GM18502 (cell line): ENCODE measurements at regions not wholly inside any gene's neighbourhood (a gene's known extent, or its start where the extent isn't known, plus 50 kb on each side); places are given as distances from the start of the nearest gene placed in this dataset.
"Not testable (repeated sequence)": the region's sequence is repeated elsewhere in the genome, so short reads cannot be mapped to it uniquely, and the experiment has no call there.

ENCODE experiments used
- ATAC-seq: cut with Tn5 transposase; IDR thresholded peaks from one replicate; pipeline ENCODE4 v1.9.1; 2021; ENCODE audit warnings: mild to moderate bottlenecking; ENCODE audit not compliant: unreplicated experiment, poor library complexity

DNA sequence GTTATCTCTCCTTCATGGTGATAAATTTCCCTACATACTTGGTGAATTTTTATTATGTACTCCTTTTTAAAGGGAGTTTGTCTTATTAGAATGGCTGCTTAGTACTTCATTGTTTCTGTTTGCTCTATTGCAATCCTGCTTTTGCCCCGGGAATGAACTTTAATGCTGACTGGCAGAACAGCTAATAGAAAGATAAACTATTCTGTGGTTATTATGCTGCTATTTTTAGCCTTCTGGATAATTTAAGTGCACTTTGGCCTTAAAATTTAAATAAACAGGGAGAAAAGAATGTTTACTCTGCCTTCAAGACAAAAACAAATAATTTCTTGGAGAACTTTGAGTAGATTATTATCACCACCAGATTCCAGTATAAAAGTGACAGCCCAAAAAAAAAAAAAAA lies 413.8 kb upstream of the CCDC54 start:
- ATAC-seq: no peak

DNA sequence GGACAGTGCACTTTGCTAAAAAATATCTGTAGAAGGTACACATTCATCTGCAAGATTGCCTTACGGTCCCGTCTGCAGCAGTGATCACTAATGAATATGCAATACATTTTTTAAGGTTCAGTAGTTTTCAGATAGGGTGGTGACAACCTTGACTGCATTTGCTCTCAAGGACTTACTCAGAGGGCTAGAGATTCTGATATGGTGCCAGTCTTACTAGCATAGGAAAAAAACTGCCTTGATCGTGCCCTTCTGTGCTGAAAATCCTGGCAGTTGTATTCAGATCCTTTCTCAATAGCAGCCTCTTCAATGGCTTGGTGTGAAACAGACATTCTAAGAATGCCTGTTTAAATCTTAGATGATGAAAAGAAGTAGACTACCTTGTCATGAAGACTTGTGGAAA lies 411.9 kb upstream of the CCDC54 start:
- ATAC-seq: no peak

DNA sequence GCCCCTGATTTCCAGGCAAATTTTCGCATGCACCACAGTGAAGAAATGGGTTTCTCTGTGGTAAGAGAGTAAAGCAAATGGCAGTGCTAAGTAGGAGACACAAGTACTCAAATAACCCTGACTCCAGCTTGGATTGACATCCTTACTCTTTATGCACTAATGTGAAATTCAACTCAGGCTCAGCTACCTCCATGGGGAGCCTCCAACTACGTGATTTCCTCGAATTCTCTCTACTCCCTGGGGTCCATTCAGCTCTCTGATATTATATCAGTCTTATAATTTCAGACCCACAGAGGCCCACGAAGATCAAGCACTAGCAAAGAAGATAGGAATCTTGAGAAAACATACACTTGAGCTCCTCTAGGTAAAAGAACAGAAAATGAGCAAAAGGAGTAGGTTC lies 407.6 kb upstream of the CCDC54 start:
- ATAC-seq: no peak

DNA sequence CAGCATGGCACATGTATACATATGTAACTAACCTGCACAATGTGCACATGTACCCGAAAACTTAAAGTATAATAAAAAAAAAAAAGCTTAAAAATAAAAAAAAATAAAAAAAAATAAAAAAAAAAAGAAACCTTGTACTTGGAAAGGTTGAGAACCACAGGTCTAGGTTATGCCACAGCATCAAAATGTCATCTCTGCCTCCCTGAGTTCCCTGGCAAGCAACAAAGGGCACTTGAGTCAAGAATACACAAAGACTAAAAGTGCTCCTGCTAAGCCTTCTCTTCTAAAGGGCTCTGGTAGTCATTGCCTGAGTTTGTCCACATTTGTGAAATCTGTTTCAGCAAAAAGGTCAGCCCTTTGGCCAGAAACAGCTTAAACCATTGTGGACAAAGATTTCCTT lies 395.8 kb upstream of the CCDC54 start:
- no peak for ATAC-seq

DNA sequence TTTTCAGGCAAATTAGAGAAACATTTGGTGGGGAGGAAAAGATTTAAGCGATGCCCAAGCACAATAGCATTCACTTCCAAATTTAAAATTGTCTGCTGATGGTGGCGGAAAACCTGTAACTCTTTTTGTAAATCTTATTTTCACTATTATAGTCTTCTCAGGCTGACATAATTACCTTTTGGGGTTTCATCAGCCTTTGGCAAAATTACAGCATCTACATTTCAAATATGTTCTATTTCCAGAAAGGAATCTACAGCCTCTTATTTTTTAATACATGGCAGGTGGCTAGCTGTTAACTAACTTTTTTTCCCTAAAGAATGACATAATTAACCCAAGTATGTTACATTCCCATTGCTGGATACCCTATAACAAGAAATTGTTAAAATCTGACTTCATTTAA lies 391.5 kb upstream of the CCDC54 start:
- ATAC-seq: no peak

DNA sequence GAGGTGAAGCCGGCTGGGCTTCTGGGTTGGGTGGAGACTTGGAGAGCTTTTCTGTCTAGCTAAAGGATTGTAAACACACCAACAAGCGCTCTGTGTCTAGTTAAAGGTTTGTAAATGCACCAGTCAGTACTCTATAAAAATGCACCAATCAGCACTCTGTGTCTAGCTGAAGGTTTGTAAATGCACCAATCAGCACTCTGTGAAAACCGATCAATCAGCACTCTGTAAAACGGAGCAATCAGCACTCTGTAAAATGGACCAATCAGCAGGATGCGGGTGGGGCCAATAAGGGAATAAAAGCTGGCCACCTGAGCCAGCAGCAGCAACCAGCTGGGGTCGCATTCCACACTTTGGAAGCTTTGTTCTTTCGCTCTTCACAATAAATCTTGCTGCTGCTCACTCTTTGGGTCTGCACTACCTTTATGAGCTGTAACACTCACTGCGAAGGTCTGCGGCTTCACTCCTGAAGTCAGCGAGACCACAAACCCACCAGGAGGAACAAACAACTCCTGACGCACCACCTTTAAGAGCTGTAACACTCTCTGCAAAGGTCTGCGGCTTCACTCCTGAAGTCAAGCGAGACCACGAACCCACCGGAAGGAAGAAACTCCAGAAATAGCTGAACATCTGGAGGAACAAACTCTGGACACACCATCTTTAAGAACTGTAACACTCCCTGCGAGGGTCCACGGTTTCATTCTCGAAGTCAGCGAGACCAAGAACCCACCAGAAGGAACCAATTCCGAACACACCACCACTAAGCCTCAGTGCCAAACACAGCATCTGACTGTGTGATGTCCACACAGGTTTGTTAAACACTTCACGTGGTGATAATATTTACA lies 378.2 kb upstream of the CCDC54 start:
- not testable (repeated sequence) for ATAC-seq

DNA sequence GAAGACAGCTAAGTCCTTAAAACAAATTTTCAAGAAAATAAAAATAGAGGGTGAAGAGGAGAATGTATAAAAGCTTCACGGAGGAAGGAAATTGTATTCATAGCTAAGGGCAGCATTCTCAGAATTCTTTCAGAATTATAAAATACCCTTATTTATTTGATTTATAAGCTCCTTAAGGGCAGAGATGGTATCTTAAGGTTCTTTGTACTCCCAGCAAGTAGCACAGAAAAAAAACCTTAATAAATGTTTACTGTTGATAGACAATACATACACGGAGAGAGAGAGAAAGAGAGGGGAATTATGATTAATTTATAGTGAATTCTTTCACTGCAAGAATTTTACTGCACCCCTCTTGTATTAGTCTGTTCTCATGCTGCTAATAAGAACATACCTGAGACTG lies 375.6 kb upstream of the CCDC54 start:
- ATAC-seq: no peak

DNA sequence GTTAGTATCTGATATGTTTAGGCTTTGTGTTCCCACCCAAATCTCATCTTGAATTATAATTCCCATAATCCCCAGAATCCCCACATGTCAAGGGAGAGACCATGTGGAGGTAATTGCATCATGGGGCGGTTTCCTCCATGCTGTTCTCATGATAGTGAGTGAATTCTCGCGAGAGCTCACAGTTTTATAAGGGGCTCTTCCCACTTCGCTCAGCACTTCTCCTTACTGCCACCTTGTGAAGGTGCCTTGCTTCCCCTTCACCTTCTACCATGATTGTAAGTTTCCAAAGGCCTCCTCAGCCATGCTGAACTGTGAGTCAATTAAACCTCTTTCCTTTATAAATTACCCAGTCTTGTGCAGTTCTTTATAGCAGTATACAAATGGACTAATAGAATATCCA lies 371.9 kb upstream of the CCDC54 start:
- ATAC-seq: not testable (repeated sequence)

DNA sequence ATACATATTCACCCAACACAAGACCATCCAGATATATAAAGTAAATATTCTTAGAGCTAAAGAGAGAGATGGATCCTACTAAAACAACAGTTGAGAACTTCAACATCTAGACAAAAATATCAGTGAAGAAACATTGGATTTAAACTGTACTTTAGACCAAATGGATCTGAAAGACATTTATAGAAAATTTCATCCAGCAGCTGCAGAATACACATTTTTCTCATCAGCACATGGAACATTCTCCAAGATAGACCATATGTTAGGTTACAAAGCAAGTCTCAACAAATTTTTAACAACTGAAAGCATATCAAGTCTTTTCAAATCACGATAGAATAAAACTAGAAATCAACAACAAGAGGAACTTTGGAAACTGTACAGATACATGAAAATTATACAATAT lies 369.0 kb upstream of the CCDC54 start:
- ATAC-seq: no peak

DNA sequence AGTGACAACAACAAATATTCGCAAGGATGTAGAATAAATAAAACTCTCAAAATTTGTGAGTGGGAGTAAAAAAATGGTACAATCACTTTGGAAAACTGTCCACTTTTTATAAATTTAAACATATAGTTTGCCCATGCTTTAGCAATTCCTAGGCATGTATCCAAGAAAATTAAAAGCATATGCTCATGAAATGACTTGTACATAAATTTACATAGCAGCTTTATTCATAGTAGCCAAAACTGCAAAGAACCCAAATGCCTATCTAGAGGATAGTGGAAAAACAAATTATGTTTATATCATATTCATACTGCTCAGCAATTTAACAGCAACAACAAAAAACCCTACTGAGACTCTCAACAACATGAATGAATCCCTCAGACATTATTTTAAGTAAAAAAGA lies 363.6 kb upstream of the CCDC54 start:
- no peak for ATAC-seq

DNA sequence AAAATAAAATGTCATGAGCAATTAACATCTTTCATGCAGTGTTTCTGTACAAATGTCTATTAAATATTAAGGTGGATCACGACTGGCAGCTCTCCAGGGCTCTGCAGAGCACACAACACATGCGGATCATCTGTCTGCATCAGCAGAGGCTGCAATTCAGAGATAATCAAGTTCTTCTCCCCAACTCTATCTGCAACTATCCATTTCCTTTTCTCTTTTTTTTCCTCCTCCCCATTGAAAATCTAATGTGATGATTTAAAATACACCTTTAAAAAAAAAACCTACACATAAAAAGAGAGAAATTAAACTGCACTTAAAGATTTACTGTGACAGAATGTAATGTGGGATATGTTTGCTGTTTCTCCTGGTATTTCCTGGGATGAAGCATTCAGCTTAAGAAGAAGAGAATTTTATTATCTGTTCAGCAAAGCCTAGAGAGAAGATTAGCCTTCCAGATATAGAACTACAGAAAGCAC lies 352.6 kb upstream of the CCDC54 start:
- ATAC-seq: no peak

DNA sequence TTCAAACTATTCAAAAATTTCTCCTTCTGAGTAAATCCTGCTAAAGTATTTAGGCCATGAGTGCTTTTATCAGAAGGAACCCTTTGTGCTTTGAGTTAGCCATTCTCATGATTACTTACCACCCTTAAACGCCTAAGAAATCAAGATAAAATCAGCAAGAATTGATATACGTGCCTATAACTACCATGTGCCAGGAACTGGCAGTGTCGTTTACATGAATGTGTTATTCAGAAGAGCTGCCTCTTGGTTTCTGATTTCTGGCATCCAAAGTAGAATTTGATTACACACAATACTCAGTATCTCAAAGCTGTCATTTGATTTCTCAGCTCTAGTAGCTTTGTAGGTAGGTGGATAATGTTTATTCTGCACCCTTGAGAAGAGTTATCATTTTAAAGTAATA lies 351.3 kb upstream of the CCDC54 start:
- no peak for ATAC-seq

DNA sequence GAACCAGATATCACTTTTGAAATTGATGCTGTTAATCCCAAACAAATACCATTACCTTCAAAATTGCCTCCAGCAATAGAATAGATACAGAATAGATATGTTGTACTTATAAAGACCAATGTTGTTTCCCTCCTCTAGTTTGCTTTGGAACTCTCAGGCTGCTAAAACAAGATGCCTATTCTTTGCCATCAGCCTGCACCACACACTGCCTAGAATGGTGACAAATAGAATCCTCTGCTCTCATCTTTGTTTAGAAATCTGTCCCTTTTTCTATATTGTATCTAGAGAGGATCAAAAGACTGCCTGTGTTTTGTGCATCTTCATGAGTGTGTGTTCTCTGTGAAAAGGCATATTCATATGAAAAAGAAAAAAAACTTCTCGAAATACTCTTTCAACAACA lies 349.2 kb upstream of the CCDC54 start:
- no peak for ATAC-seq

DNA sequence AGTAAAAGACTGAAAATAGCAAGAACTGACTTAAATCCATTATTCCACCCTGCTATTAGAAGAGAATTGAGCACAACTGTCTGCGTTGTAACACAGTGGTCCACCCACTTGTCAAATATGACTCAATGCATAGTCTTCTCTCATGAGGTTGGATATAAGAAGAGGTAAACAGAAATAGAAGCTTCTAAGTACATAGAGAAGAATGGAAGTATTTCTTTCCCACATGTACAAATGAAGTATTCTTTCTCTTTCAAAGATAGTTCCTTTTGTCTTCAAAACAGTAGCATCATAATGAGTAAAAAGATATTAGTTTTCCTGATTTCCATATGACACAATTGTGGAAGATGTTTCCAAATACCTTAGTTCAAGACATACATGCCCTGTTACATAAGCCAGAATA lies 348.6 kb upstream of the CCDC54 start:
- no peak for ATAC-seq

DNA sequence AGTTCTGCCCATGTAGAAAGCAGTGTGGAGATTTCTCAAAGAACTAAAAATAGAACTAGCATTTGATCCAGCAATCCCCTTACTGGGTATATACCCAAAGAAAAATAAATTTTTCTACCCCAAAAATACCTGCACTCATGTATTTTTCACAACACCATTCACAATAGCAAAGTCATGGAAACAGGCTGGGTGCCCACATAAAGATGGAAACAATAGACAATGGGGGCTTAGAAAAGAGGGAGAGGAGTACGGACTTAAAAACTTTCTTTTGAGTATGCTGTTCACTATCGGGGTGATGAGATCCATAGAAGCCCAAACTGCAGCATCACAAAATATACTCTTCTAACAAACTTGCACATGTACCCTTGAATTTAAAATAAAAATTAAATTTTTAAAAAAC lies 345.1 kb upstream of the CCDC54 start:
- no peak for ATAC-seq

DNA sequence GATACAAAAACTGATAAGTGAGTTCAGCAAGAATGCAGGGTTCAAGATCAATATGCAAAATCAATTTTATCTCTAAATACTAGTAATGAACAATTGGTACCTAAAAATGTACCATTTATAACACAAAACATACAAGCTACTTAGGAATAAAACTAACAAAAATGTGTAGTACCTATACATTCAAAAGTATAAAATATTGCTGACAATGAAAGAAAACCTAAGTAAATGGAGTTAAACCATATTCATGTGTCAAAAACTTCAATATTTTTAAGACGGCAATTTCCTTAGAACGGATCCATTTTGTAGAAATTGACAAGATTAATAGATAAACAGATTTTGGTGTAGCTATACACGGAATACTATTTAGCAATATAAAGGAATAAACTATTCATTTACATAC lies 343.1 kb upstream of the CCDC54 start:
- ATAC-seq: no peak

DNA sequence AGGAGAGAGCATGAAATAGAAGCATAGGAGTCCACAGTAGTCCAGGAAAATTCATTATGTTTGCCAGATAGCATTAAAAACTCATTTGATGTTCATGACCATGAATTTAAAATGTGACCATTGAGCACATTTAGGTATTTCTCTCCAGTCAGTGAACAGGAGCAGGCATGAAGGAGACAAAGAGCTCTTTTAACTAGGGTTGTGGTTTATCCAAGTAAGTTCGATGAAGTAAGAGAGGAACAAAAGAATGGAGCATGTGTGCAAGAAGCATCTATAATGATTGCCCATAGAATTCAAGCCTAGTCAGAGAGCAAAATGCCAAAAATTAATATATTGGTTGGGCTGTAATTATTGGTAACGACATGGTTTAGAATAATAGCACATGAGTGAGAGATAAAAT lies 342.1 kb upstream of the CCDC54 start:
- no peak for ATAC-seq

DNA sequence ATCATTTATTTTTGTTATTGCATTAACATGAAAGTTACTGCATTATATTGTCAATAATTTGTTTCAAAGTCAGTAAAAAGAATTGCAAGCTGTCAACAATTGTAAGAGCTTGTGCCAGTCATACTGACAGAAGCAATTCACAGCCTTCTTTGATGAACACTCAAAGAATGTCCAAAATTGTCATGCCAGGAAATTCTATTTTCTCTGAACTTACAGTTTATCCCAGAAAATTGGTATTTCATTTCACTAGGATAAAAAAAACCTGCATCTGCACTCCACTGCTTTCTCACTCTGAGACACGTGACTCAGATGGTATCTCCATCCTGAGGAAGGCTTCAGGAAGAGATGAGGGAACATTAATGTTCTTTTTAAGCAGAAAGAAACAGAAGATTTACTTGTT lies 332.6 kb upstream of the CCDC54 start:
- ATAC-seq: no peak

DNA sequence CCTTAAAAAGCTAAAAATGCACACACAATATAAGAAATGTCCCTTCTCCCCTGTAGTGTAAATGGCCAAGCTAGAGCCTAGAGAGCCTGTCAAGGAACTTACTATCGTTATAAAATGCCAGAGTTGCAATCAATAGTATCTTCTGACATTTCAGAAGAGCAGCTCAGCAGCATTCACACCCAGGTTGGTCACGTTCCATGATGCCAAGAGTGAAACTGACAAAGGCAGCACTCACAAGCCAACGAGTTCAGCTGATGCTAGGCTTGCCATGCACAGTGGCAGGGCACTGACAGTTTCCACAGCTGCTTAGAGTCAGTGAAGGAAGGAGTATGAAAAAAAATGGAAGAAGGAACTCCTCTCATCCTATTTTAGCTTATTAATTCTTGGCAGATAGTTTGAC lies 331.4 kb upstream of the CCDC54 start:
- no peak for ATAC-seq

DNA sequence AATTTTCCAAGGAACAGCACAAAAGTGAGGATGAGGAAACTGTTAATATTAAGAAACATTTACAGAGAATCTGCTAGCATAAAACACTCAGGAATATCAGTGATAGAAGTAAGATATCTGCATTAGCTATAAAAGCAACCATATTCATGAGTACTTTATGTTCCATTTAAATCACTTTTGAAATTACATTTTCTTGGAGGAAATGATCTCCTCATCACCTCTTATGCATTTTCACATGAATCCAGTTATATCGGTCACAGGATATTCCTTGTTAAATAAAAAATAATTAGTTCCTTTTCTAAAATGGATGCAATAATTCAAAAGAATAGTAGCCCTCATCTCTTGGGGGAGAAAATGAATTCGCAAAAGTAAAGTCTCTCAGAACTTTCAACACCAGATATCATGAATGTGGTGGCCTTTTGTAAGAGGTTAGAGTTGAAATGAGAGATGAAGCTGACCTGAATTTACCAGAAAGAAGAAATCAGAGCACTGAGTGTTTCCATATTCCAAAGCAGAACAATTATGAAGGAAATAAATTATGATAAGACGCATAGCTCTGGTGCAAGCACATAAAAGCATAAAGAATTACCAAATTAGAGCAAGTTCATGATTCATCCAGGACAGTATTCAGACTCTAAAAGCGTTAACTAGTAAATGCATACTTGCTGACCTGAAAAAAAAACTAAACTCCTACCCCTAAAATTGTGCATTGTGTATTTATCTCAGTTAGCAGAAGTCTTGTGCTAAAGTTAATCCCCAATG lies 321.9 kb upstream of the CCDC54 start:
- ATAC-seq: no peak

DNA sequence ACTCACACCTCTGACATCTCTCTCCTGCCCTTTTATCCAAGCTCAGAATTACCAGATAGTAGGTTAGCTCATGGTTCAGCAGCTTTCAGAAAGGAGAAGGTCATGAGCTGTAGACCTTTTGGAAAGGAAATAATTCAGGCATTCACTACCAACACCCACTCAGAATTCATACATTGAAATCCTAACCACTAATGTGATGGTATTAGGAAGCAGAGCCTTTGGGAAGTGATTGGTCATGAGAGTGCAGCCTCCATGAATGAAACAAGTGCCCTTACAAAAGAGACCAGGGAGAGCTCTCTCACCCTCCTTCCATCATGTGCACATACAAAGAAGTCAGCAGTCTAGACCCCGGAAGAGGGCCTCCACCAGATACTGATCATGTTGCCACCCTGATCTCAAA lies 315.8 kb upstream of the CCDC54 start:
- no peak for ATAC-seq

DNA sequence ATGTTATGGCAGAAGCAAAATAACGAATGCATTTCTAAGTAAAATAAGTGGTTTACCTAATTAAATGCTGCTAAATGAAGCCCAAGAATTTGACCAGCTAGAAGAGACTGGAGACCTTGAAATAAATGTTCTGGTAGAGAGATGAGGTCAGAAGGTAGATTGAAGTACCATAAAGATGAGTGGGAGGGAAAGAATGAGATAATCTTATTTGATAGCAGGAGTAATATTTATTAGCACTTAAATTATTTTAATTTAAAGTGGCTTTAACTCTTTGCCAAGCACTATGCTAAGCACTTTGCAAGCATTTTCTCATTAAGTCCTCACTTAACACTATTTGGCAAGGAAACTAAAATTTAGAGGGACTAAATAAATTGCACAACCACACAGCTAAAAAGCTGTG lies 314.9 kb upstream of the CCDC54 start:
- ATAC-seq: no peak
